GM21825 (cell line): ENCODE measurements at regions not wholly inside any gene's neighbourhood (a gene's known extent, or its start where the extent isn't known, plus 50 kb on each side); places are given as distances from the start of the nearest gene placed in this dataset.
A peak's percentile ranks its signal among the peaks of the same experiment; 100 is the strongest.
"Not testable (repeated sequence)": the region's sequence is repeated elsewhere in the genome, so short reads cannot be mapped to it uniquely, and the experiment has no call there.

Experiments
- ATAC-seq: cut with Tn5 transposase; IDR thresholded peaks from one replicate; pipeline ENCODE4 v1.9.1; 2021; ENCODE audit warnings: mild to moderate bottlenecking, moderate library complexity; ENCODE audit not compliant: unreplicated experiment

- ATAC-seq = no peak
Observed at GRCh38 chr4:160009656-160010493, 907.0 kb downstream of the RAPGEF2 start.

- ATAC-seq = no peak
Observed at GRCh38 chr4:160019936-160020335, 917.1 kb downstream of the RAPGEF2 start.

- ATAC-seq = no peak
Observed at GRCh38 chr4:160020804-160021203, 917.9 kb downstream of the RAPGEF2 start.

GRCh38 chr4:160021870-160022269, 919.0 kb downstream of the RAPGEF2 start:
- no peak for ATAC-seq

- ATAC-seq = no peak
Observed at GRCh38 chr4:160026721-160027120, 923.8 kb downstream of the RAPGEF2 start.

GRCh38 chr4:160034501-160034900, 931.6 kb downstream of the RAPGEF2 start:
- ATAC-seq = no peak

GRCh38 chr4:160038615-160039014, 935.7 kb downstream of the RAPGEF2 start:
- no peak for ATAC-seq

GRCh38 chr4:160044693-160045092, 941.8 kb downstream of the RAPGEF2 start:
- ATAC-seq = no peak

- ATAC-seq = no peak
Observed at GRCh38 chr4:160082432-160083207, 979.7 kb downstream of the RAPGEF2 start.

- no peak for ATAC-seq
Observed at GRCh38 chr4:160091631-160092030, 988.8 kb downstream of the RAPGEF2 start.

GRCh38 chr4:160100316-160100715, 997.4 kb downstream of the RAPGEF2 start:
- ATAC-seq = no peak

- no peak for ATAC-seq
Observed at GRCh38 chr4:160110891-160111290, 1008.0 kb downstream of the RAPGEF2 start.

GRCh38 chr4:160117686-160118085, 1014.8 kb downstream of the RAPGEF2 start:
- no peak for ATAC-seq

- ATAC-seq = not testable (repeated sequence)
Observed at GRCh38 chr4:160125576-160126287, 1022.9 kb downstream of the RAPGEF2 start.

- no peak for ATAC-seq
Observed at GRCh38 chr4:160127211-160127610, 1024.3 kb downstream of the RAPGEF2 start.

- ATAC-seq = no peak
Observed at GRCh38 chr4:160129439-160129838, 1026.6 kb downstream of the RAPGEF2 start.

- no peak for ATAC-seq
Observed at GRCh38 chr4:160136021-160136420, 1033.1 kb downstream of the RAPGEF2 start.

GRCh38 chr4:160141206-160141605, 1038.3 kb downstream of the RAPGEF2 start:
- no peak for ATAC-seq

- peak; percentile 99 for ATAC-seq
Observed at GRCh38 chr4:160142579-160142978, 1039.7 kb downstream of the RAPGEF2 start.

- ATAC-seq = no peak
Observed at GRCh38 chr4:160143574-160143973, 1040.7 kb downstream of the RAPGEF2 start.

- no peak for ATAC-seq
Observed at GRCh38 chr4:160159457-160159856, 1056.6 kb downstream of the RAPGEF2 start.
